NCI-H2196 (cell line): ENCODE measurements at regions not wholly inside any gene's neighbourhood (a gene's known extent, or its start where the extent isn't known, plus 50 kb on each side); places are given as distances from the start of the nearest gene placed in this dataset.

Experiments used
- DNase-seq: peaks from one replicate; lab custom pipeline; 2025; ENCODE audit not compliant: unreplicated experiment; lab: John Stamatoyannopoulos, UW

DNA sequence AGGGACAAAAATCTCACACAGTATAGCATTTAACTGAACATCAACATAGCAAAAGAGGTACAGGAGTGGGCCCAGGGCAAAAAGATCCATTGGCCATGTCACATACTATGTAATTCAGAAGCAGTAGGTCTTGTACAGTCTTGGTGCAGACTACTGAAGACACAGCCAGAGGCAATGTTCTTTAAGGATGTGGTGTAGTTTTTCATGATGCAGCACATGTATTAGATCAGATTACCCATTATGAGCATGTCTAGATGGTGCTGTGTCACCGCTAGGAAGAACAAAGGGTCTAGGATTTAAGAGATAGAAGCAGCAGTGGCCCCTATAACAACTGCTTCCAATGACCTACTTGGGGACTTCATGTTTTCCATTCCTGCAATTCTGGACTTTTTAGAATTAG, 610.4 kb upstream of the MEF2C start:
- no peak for DNase-seq

DNA sequence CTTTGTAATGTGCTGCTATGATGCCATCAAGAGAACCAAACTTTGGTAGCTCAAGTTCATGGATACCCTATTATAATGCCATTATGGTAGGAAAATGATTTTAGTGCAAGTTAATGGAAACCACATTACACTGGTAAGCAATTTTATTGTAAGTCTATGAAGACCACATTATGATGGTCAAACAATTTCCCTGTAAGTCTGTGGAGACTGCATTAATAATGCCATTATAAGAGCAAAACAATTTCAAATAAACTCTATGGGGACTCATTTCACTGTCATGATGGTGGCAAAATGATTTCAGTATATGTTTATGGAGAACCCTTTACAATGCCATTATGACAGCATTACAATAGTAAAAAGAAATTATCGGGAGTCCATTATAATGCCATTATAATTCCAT, 602.0 kb upstream of the MEF2C start:
- no peak for DNase-seq

DNA sequence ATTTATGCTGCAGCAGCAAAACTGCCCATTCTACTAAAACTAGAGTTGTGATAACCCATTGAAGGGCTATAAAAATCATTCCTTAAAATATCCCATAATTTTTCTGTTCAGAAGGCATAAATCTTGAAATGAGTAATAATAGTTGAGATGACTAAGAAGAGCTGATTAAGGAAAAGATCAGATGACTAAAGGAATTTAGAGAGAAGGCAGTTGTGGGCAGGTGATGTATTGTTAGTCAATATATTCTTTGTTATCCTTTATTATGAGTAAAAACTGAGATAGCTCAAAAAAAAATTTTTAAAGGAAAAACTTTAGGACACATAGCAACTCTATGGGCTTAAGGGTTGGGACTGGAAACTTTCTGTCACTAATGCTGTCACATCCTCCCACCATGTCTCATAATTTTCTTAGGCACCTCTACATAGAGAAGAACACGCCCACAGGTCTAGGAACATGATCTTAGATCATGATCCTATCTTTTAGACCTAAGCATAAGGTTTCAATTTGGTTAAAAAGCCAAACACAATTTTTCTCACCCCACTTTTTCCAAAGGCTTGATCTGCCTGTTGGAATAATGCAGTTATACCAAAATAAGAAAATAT, 597.5 kb upstream of the MEF2C start:
- no peak for DNase-seq

DNA sequence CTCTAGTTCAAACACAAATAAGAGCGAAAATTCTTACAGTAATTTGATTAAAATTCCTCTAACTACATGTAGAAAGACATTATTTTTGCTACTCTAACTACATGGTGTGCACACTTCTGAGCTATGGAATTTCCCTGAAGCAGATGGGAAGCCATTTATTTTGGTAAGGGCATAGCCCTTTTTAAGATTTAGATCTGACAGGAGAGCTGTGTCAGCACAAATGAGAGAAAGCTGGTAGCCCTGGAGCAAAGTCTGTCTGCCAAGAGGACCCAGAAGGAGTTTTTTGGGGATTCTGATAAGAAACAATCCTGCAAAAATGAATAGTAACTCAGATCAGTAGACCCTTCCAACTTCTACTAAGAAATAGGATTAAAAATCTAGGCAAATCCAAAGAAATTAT, 595.9 kb upstream of the MEF2C start:
- DNase-seq = no peak

DNA sequence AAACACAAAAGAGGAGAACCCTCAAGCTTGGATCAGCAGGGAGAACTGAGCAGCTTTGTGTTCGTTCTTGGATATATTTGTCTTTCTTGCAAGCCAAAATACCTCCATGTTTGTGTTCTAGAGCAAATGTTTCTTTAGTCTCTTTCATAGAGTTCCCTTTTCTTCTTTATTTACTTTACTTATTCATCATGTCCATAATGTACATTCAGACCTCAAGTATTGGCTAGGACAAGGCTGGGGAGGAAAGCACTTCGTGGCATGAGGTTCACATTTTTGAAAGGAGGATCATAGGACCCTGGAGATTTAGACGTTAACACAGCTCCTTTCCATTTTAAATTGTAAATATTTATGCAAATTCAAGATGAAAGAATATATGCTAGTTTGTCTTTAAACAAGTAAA, 590.2 kb upstream of the MEF2C start:
- no peak for DNase-seq

DNA sequence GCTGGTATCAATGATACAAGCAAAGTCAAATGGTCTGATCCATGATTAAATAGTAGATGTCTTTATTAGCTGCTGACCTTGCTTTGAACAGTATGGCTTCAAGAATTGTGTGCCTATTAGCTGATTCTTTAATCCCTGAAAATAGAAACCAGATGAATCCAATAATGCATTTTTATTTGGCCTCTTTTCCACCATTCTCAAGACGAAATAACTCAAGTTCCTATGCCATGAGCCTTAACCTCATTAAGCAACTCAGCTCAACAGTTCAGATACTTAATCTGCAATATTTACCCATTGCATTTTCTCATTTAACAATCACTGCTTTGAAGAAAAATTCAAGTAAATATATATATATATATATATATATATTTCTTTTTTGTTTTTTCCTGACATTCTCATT, 588.6 kb upstream of the MEF2C start:
- DNase-seq = no peak

DNA sequence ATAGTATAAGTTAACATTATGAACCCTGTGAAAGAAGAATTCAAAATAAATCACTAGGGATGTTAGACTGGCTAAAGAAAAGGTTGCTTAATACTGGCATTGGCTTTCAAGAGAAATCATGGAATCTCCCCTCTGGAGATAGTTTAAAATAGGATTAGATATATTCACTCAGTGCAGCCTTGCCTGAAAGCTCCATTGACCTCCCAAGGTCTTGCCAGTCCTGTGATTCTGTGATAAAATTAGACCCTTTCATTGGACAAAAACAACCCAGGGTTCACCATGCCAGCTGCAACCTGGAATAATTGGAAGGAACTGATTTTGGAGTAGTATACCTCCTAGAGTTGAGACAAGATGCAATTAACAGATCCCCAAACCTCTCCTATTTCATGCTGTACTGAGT, 588.1 kb upstream of the MEF2C start:
- DNase-seq = no peak

DNA sequence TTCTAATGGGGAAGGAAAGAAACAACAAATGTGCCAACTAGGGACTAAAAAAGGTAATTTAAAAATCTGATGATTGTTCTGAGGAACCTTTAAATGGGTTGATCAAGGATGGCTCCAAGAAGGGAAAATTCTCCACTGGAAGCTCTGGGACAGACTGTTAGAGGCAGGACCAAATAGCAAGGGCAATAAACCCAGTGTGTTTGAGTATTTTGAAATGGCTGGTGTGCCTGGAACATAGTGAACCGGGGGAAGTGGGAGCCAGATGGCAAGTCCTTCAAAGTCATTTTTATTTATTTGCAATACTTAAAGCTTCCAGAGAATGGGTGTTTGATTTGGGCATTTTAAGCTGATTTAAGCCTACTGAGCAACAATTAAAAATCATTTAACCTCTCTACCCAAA, 587.7 kb upstream of the MEF2C start:
- no peak for DNase-seq

DNA sequence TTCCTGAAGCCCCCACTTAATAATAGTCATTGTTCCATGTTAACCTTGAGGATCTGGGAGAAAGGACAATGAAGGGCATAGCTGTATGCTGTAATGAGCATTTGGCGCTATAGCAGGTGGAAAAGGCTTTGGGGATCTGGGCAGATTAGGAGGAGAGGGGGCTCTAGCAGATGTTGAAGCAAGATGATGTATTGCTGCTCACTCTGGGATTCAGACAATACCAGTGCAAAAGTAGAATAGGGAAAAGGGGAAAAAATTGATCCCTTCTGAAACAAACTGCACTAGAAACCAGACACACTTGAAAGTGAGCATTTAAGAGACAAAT, 575.3 kb upstream of the MEF2C start:
- no peak for DNase-seq

DNA sequence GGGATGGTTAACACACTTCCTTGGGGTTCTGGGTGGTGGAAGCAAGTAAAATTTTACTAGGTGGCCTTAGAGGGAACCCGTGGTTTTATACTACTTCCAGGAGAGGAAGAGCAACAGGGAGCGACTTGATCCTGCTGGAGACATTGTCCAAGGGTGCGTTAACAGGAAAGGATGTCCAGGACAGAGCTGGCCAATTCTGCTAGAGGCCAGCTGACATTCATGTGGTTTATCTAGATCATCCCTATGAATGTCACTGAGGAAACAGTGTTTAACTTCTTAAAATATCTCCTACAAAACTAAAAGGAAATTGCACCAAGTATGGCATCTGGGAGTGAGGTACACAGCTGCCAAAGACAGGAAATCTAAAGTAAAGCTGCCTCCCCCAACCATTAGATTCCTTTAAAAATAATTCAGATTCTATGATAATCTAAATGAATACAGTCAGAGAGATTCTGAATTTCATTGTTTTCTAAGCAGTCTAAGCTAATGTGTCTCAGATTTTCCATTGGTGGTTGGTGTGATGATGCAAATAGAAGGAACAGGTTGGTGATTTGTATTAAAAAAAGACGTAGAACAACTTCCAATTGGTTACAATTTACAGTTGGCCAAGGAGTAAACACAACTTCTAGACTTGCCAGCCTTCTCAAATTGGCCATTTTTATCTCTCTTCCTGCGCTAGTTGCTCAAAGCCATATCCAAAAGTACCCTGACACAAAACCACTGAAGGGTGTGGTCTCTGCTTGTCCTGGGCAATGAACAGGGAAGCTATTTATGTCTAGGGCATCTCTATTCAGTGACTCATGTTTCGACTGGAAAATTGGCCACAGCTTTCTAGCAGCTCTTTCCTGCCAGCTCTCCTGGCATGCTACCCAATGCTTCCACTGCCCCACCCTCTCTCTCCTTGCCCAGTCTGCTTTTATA, 574.7 kb upstream of the MEF2C start:
- DNase-seq = peak; percentile 6

DNA sequence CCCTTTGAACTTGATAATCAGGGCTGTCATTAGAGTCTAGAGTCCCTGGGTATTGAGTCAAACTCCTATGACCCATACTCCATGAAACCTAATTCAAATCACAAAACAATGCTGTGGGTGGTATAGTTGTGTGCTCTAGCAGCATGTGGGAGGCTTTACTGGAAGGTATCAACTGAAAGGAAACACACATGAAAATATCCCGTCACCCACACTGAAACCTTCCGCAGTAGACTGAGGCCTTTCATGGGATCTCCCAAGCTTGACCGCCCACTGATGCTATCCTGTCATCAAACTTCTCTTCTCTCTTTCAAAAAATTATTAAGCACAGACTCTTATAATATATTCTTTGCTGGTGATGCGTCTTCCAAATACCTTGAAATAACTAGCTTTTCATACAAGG, 569.1 kb upstream of the MEF2C start:
- no peak for DNase-seq

DNA sequence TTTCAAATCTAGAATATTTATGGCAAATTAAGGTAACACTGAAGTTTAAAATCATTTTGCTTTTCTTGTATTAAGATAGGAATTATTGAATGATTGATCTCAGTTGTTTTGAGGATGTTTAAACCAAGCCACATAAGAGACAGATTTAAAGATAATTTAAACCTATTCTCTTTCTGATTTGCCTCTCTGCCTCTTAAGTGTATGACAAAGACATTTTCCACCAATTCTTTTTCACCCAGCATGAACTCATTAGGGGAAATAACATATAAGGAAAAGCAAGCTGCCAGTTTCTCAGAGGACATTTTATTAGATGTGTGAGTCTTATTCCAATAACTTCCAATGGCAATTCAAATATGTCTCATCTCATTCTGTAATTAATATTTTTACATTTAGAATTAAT, 568.3 kb upstream of the MEF2C start:
- DNase-seq = no peak

DNA sequence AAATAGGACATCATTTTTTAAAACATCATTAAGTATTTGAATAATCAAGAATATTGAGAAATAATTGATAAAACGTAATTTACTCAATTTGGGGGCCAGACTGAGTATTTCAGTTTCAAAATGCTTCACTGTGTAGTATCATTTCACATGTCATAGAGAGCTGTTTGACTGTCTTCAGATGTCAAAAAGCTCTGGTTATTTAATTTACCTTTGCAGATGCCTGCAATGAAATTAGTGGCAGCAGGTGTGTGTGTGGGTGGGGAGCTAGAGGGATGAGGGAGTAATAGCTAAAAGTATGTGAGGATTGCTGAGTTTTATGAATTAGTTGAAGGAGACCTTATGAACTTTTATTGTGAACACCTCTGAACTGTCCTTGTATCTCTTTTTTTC, 567.2 kb upstream of the MEF2C start:
- no peak for DNase-seq

DNA sequence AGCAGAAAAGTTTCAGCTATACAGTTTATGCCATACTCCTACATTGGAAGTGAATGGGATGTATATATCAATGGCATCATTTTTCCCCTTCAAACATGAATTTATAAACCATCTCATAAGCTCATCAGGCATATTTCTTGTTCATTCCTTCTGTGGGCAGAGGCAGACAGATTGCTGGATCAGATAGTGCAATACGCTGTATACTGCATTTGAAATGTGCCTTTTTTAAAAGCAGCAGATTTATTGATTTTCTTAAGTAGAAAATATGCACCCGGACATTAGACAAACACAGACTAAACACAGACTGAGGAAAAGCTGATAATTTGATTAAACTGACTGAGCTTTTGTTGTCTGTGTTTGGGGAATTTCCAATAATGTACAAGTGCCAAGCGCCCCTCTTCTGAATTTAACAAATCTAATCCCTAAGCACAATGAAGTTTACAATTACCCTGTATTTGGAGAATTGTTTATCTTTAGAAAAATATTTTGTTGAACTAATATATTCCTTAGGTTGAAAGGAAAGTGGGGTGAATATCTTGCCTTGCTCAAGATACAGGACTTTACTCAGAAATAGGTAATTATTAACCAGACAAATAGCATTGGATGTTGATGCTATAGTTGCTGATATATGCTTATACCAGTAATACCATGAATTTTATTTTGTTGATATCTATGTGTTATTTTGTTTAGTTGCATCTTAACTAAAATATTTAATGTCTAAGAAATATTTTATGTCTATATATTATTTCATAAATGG, 566.6 kb upstream of the MEF2C start:
- DNase-seq = no peak

DNA sequence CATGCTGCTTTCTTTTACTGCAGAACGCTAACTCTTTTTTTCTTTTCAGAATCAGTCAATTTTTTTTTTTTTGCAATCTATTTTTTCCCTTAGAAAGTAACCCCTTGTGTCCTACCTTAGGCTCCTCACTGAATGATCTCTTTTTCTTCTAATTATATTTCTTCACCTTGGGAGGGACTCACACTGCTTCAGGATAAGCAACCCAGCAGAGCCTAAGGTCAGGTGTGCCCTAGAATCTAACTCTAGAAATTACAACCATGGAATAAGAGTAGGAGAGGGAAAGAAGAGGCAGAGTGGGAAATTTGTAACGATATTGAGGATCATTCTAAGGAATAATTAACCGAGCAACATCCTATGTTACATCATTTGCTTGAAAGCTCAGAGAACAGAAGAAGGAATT, 564.0 kb upstream of the MEF2C start:
- no peak for DNase-seq

DNA sequence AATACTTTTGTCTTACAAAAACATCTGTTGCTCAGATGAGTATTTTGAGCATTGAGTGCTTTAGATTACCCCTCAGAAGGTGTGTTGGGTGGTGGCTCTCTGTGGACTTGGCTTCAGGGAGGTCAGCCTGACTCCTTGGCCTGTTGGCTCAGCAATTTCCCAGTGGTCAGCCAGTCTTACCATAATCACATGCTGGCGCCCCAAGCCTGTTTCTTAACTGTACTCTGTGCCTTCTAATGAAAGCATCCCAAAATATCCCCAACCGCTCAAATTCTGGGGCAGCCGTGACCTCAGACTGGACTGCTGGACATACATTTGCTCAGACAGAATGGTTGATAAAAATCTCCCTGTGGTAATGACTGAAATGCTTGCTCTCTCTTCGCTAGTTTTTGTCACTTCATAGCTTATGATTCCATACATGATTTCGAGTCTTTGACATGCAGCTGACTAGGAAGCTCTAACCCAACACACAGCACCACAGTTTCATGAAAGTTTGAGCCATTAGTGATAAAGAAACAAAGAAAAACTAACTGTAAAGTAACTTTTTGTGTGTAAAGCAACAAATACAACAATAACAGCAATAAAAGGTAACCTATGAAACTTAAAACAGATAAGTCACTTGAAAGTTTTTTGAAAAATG, 562.2 kb upstream of the MEF2C start:
- no peak for DNase-seq

DNA sequence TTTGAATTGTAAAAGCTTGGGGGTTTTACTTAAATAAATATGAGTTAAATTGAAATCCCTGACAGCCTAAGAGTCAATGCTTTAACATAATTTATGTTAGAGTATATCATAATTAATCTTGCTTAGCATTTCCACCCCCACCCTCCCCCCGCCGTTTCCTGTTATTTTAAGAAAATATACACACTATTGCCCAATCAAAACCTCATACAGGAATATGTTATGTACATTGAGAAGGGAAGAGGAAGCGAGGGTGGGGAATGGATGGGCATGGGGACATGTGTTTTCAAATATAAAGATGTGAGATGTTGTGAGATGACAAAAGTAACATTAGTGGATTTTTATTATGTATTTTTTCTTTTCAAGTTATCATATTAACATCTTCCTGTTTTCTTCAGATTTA, 561.1 kb upstream of the MEF2C start:
- DNase-seq = no peak

DNA sequence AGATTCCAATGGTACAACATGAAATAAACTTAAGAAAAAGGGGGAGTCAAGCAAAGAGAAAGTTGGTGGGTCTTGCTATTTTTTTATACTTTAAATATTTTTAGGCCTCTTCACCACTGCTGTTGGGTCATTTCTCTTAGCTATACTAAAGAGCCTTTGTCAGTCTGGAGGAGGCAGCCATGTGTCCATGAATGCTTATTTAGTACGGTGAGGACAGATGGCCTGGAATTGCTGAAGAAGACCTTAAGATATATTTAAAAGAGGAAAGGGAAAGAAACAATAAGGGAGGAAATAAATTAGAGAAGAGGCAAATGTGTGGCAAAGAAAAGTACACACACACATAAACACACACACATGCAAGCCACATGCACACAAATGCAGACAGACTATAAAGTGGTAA, 560.5 kb upstream of the MEF2C start:
- DNase-seq = no peak

DNA sequence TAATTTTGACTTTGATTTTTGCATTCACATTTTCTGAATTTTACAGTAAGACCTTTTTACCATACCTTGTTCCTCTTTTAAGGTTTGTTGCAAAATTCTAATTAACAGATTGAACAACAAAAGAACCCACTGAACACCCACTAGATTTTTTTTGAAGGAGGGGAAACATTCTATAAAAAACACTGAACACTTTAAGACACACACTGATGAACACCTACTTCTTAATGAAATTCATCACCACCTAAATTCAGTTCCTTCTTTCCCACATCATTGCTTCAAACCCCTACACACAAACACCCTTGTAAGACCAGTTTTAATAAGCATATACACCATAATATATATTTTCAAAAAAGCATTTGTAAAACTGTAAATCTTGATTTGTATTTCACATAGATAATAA, 559.0 kb upstream of the MEF2C start:
- no peak for DNase-seq

DNA sequence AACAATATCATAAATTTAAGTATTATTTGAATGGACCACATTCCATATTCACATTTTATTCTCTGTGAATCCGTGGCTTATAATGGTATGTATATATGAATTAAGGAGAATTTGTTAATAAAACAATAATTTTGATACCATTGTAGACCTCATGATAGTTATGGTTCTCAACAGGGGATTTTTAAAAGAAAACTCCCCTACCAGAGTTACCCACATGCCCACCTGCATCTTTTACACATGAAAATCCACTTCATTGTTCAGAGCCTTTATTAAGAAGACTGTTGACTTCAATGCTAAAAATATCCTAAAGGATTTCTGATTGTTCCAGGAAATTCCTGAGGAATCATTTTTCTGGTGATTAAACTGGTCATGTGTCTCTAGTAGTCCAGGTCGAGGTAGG, 557.7 kb upstream of the MEF2C start:
- DNase-seq = no peak

DNA sequence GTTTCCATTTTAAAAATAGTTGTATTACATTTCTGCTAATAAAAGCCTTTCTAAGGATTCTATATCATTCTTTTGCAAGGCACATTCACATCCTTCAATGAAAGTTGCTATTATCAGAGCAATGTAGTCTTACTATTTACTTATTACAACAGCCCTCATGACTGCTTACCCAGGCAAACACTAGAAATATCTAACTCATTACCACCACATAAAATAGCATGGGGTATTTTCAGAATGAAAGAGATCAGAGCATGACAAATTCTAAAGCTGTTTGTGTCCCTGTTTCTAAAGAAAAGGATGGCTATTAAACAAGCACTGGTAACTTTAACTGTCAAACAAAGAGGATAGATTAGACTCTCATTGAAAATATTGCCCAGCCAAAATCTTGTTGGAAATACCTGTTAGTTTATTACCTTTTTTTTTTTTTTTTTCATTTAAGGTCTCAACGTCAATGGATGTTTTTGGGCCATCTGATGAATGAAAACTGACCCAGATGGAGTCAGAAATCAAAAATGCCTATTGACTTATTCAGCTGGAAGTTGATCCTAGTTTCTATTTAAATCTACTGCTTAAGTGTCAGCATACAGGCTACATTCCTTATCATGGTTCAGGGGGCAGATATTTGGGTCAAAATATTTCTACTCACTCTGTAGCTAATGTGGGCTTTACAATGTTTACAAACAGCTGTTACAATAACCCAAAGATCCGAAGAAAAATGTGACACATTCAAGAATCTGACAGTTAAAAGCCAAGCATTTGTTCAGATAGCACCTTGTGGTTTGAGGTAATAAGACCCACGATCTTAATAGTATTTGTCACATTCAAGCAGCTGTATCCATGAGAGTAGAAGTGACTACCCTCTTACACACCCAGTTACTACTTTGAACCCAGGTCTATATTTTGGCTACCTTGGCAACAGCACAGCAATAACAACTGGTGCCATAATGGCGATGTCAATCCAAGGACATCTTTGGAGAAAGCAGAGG, 554.8 kb upstream of the MEF2C start:
- no peak for DNase-seq
